ENCODE measurements at regions not wholly inside any gene's neighbourhood (a gene's known extent, or its start where the extent isn't known, plus 50 kb on each side); places are given as distances from the start of the nearest gene placed in this dataset.

GRCh38 chr5:119913425-119913824, 284.1 kb downstream of the FAM170A start:
- Mint-ChIP-seq H3K4me3 (ENCODE audit: unreplicated experiment) (no peak overlapping the region), H3K4me1 (ENCODE audit: insufficient read depth, unreplicated experiment) (no peaks in the 10 kb centered on the region), H3K27ac (ENCODE audit: low read depth, unreplicated experiment) (no peak overlapping the region), H3K27me3 (ENCODE audit: insufficient read depth, unreplicated experiment) (no peaks in the 10 kb centered on the region), H3K36me3 (ENCODE audit: insufficient read depth, unreplicated experiment) (no peaks in the 10 kb centered on the region), H3K9me3 (ENCODE audit: unreplicated experiment) (no peaks in the 10 kb centered on the region)
- intact Hi-C loops (cut with micrococcal nuclease), result no loop called here
- TF ChIP-seq, protein P1, sequence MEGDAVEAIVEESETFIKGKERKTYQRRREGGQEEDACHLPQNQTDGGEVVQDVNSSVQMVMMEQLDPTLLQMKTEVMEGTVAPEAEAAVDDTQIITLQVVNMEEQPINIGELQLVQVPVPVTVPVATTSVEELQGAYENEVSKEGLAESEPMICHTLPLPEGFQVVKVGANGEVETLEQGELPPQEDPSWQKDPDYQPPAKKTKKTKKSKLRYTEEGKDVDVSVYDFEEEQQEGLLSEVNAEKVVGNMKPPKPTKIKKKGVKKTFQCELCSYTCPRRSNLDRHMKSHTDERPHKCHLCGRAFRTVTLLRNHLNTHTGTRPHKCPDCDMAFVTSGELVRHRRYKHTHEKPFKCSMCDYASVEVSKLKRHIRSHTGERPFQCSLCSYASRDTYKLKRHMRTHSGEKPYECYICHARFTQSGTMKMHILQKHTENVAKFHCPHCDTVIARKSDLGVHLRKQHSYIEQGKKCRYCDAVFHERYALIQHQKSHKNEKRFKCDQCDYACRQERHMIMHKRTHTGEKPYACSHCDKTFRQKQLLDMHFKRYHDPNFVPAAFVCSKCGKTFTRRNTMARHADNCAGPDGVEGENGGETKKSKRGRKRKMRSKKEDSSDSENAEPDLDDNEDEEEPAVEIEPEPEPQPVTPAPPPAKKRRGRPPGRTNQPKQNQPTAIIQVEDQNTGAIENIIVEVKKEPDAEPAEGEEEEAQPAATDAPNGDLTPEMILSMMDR (IDR thresholded peaks at IDR 0.05; ENCODE audit: unreplicated experiment), result no peak
- CTCF ChIA-PET, result no interaction called here
- BruUV-seq (replicated peaks), result no TSS peak
- POLR2A ChIA-PET, result no interaction called here
- DNase-seq (ENCODE audit: unreplicated experiment), result no peak

GRCh38 chr5:119919279-119919678, 289.9 kb downstream of the FAM170A start:
- intact Hi-C loops (cut with micrococcal nuclease), result no loop called here
- H3K4me3 Mint-ChIP-seq (ENCODE audit: unreplicated experiment), result no peak overlapping the region
- no peaks in the 10 kb centered on the region for H3K4me1 Mint-ChIP-seq (ENCODE audit: insufficient read depth, unreplicated experiment)
- H3K36me3 Mint-ChIP-seq (ENCODE audit: insufficient read depth, unreplicated experiment), result no peaks in the 10 kb centered on the region
- H3K9me3 Mint-ChIP-seq (ENCODE audit: unreplicated experiment), result peaks cover 7% of the 10 kb centered on the region
- no peak overlapping the region for H3K27ac Mint-ChIP-seq (ENCODE audit: low read depth, unreplicated experiment)
- ChIA-PET CTCF (interaction anchor here (1.0 kb wide), 1 partner anchor 23 kb away, joined by 3 read pairs; no protein-coding TSS in a partner anchor), POLR2A (no interaction called here)
- TF ChIP-seq, protein P1 (IDR thresholded peaks at IDR 0.05; ENCODE audit: unreplicated experiment), result no peak
- BruUV-seq (replicated peaks), result no TSS peak
- no peak for DNase-seq (ENCODE audit: unreplicated experiment)
- H3K27me3 Mint-ChIP-seq (ENCODE audit: insufficient read depth, unreplicated experiment), result no peaks in the 10 kb centered on the region

DNA sequence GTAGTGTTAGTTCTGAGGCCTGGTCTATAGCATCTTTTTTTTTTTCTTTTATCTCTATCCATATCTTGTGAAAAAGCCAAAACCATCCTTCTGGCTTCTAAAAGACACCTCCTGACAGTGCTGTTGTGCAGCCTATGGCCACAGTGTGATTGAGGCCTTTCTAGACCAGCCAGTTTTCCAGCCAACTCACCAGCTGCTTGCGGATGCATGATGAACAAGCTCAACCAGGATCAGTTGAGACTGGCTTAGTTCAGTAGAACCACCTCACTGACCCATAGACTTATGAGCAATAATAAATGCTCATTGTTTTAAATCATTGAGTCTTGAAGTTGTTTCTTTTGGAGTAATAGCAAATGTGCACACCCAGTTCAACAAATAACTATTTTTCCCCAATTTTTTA, 296.9 kb downstream of the FAM170A start:
- Mint-ChIP-seq H3K9me3 (ENCODE audit: unreplicated experiment) (peaks cover 7% of the 10 kb centered on the region), H3K27ac (ENCODE audit: low read depth, unreplicated experiment) (no peak overlapping the region), H3K4me1 (ENCODE audit: insufficient read depth, unreplicated experiment) (no peaks in the 10 kb centered on the region), H3K4me3 (ENCODE audit: unreplicated experiment) (no peak overlapping the region), H3K27me3 (ENCODE audit: insufficient read depth, unreplicated experiment) (no peaks in the 10 kb centered on the region), H3K36me3 (ENCODE audit: insufficient read depth, unreplicated experiment) (no peaks in the 10 kb centered on the region)
- intact Hi-C loops (cut with micrococcal nuclease), result loop anchor here (1.0 kb wide), 1 partner anchor 10 kb away; no protein-coding TSS in a partner anchor
- BruUV-seq (replicated peaks), result no TSS peak
- CTCF ChIA-PET, result interaction anchor here (0.7 kb wide), 1 partner anchor 1517 kb away, joined by 3 read pairs; no protein-coding TSS in a partner anchor
- TF ChIP-seq, protein P1 (IDR thresholded peaks at IDR 0.05; ENCODE audit: unreplicated experiment), result no peak
- DNase-seq (ENCODE audit: unreplicated experiment), result no peak
- POLR2A ChIA-PET, result interaction anchor here (0.6 kb wide), 1 partner anchor 22 kb away, joined by 3 read pairs; no protein-coding TSS in a partner anchor

DNA sequence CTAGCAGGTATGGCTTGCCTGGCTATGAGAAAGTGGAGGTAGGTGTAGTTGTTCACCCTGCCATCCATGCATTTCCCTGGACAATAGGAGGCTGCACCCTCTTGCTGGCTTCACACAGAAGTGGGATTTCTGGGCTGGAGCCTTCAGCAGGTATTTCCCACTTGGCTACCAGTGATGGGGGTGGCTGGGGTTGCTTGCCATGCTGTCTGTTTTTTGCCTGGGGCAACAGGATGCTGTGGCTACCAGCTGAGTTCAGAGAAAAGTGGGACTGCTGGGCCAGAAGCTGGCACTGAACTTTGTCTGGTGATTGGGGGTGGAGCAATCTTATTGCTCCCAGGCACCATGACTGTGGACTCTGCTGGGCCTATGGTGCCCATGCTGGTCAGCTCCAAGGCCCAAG, 299.6 kb downstream of the FAM170A start:
- ChIA-PET POLR2A (interaction anchor here (0.7 kb wide), 1 partner anchor 8 kb away, joined by 3 read pairs; no protein-coding TSS in a partner anchor), CTCF (interaction anchor here (0.5 to 1.0 kb wide), 5 partner anchors 15 to 888 kb away, joined by 3 to 4 read pairs (median 3); no protein-coding TSS in a partner anchor)
- no peaks in the 10 kb centered on the region for H3K36me3 Mint-ChIP-seq (ENCODE audit: insufficient read depth, unreplicated experiment)
- no peaks in the 10 kb centered on the region for H3K9me3 Mint-ChIP-seq (ENCODE audit: unreplicated experiment)
- H3K4me1 Mint-ChIP-seq (ENCODE audit: insufficient read depth, unreplicated experiment), result no peaks in the 10 kb centered on the region
- TF ChIP-seq, protein P1 (IDR thresholded peaks at IDR 0.05; ENCODE audit: unreplicated experiment), result no peak
- no TSS peak for BruUV-seq (replicated peaks)
- H3K27me3 Mint-ChIP-seq (ENCODE audit: insufficient read depth, unreplicated experiment), result no peaks in the 10 kb centered on the region
- H3K27ac Mint-ChIP-seq (ENCODE audit: low read depth, unreplicated experiment), result no peak overlapping the region
- H3K4me3 Mint-ChIP-seq (ENCODE audit: unreplicated experiment), result no peak overlapping the region
- intact Hi-C loops (cut with micrococcal nuclease), result no loop called here
- DNase-seq (ENCODE audit: unreplicated experiment), result no peak
